Glutamatergic neuron (in vitro differentiated cells): ENCODE measurements at regions not wholly inside any gene's neighbourhood (a gene's known extent, or its start where the extent isn't known, plus 50 kb on each side); places are given as distances from the start of the nearest gene placed in this dataset.
"Not testable (repeated sequence)": the region's sequence is repeated elsewhere in the genome, so short reads cannot be mapped to it uniquely, and the experiment has no call there.

Source experiments
- DNase-seq: peaks from one replicate; pipeline ENCODE4 v3.0.0; 2022
- H3K27ac Mint-ChIP-seq: one replicate; pipeline ENCODE4 v1.8.0; 2020; ENCODE audit warnings: mild to moderate bottlenecking, mixed read lengths, inconsistent platforms; ENCODE audit not compliant: unreplicated experiment
- H3K27me3 Mint-ChIP-seq: one replicate; pipeline ENCODE4 v1.8.0; 2020; ENCODE audit warnings: mild to moderate bottlenecking, moderate library complexity, mixed read lengths, inconsistent platforms; ENCODE audit not compliant: unreplicated experiment
- H3K36me3 Mint-ChIP-seq: one replicate; pipeline ENCODE4 v1.8.0; 2020; ENCODE audit warnings: mild to moderate bottlenecking, mixed read lengths, inconsistent platforms; ENCODE audit not compliant: unreplicated experiment
- H3K4me1 Mint-ChIP-seq: one replicate; pipeline ENCODE4 v1.8.0; 2020; ENCODE audit warnings: mild to moderate bottlenecking, low read depth, mixed read lengths, inconsistent platforms; ENCODE audit not compliant: unreplicated experiment
- H3K4me3 Mint-ChIP-seq: one replicate; pipeline ENCODE4 v1.8.0; 2020; ENCODE audit warnings: mild to moderate bottlenecking, mixed read lengths, inconsistent platforms; ENCODE audit not compliant: unreplicated experiment
- H3K9me3 Mint-ChIP-seq: one replicate; pipeline ENCODE4 v1.8.0; 2020; ENCODE audit warnings: mild to moderate bottlenecking, moderate library complexity, mixed read lengths, inconsistent platforms; ENCODE audit not compliant: unreplicated experiment
- TF ChIP-seq, protein P1 (sequence below): fragments of 200-600 bp; sonication (generic); IDR thresholded peaks from one replicate; pipeline ENCODE4 v1.5.0; 2021; ENCODE audit not compliant: partially characterized antibody, unreplicated experiment

DNA sequence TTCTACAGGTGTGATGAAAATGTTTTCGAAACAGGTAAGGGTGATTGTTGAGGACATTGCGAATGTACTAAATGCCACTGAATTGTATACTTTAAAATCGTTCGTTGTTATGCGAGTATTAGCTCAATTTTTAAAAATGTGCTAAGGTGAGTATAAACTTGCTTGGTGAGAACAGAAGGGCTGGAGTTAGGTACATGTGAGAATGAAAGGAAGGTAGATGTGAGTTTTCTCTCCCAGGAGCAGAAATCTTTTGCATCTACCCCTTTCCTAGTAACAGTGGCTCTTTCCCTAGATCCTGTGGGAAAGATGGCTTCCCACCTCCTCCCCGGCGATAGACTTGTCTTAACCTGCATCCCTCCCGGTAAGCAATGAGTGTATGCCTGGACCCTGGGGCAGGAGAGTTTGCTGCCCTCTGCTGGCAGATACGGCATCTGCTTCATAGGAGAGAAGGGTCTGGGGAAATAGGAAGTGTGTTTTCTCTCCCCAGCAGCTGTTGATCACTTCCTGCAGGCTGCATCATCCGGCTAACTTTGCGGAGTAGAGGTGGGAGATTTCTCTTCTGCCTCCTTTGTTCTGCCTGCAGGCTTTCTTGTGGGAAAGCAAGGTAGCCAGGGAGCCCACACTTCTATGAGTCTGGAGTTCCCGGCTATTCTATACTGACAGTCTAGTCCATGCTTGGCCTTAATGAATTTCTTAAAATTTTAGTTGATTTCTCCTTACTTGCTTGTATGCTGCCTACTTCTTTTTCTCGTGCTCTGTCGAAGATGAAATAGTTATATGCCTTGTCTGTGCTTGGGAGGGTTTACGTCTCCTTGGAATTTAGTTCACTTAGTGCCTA is 373.3 kb upstream of the SEMA6A start:
- no peaks in the 10 kb centered on the region for H3K36me3 Mint-ChIP-seq
- H3K27ac Mint-ChIP-seq, result no peak overlapping the region
- DNase-seq, result peak; percentile 73
- TF ChIP-seq, protein P1, sequence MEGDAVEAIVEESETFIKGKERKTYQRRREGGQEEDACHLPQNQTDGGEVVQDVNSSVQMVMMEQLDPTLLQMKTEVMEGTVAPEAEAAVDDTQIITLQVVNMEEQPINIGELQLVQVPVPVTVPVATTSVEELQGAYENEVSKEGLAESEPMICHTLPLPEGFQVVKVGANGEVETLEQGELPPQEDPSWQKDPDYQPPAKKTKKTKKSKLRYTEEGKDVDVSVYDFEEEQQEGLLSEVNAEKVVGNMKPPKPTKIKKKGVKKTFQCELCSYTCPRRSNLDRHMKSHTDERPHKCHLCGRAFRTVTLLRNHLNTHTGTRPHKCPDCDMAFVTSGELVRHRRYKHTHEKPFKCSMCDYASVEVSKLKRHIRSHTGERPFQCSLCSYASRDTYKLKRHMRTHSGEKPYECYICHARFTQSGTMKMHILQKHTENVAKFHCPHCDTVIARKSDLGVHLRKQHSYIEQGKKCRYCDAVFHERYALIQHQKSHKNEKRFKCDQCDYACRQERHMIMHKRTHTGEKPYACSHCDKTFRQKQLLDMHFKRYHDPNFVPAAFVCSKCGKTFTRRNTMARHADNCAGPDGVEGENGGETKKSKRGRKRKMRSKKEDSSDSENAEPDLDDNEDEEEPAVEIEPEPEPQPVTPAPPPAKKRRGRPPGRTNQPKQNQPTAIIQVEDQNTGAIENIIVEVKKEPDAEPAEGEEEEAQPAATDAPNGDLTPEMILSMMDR, result peak; percentile 67
- H3K27me3 Mint-ChIP-seq, result no peaks in the 10 kb centered on the region
- peaks cover 4% of the 10 kb centered on the region for H3K9me3 Mint-ChIP-seq
- peaks cover 3% of the 10 kb centered on the region for H3K4me1 Mint-ChIP-seq
- no peak overlapping the region for H3K4me3 Mint-ChIP-seq

DNA sequence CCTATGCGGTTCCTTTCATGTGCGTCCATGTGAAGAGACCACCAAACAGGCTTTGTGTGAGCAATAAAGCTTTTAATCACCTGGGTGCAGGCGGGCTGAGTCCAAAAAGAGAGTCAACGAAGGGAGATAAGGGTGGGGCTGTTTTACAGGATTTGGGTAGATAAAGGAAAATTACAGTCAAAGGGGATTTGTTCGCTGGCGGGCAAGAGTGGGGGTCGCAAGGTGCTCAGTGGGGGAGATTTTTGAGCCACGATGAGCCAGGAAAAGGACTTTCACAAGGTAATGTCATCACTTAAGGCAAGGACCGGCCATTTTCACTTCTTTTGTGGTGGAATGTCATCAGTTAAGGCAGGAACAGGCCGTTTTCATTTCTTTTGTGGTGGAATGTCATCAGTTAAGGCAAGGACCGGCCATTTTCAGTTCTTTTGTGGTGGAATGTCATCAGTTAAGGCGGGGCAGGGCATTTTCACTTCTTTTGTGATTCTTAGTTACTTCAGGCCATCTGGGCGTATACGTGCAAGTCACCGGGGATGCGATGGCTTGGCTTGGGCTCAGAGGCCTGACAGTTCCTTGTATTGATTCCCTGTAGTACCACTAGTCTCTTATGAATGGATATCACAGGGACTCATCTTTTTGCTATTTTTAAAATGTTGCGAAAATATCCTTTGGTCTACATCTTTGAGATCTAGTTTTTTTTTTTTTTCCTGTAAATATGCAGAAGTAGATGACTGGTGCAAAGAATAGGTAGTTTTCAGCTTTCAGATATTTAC is 371.2 kb upstream of the SEMA6A start:
- H3K36me3 Mint-ChIP-seq, H3K4me3 Mint-ChIP-seq, DNase-seq, H3K27me3 Mint-ChIP-seq, H3K9me3 Mint-ChIP-seq: not testable (repeated sequence)
- peak overlapping the region; percentile 36 for H3K27ac Mint-ChIP-seq
- peaks cover 15% of the 10 kb centered on the region for H3K4me1 Mint-ChIP-seq

DNA sequence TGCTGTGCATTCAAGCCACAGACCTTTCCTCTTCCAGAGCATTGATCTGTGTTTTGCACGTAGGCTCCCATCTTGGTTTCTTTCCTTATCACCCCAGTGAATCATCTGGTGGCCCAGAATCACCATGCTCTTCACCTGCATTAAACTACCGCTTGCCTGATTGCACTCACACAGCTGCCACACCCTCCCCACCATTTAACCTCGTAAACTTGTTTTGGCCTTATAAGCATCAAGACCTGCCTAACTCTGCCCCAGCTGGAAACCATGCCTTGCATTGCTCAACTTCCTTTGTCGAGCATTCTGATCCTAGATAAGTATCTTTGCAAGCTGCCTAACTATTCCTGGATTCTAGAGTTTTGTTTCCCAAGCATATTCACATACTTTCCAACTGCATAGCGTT is 369.6 kb upstream of the SEMA6A start:
- H3K9me3 Mint-ChIP-seq, result peaks cover 8% of the 10 kb centered on the region
- DNase-seq, result no peak
- H3K27ac Mint-ChIP-seq, result peak overlapping the region; percentile 35
- no peaks in the 10 kb centered on the region for H3K36me3 Mint-ChIP-seq
- H3K4me3 Mint-ChIP-seq, result no peak overlapping the region
- peaks cover 28% of the 10 kb centered on the region for H3K4me1 Mint-ChIP-seq
- peaks cover 3% of the 10 kb centered on the region for H3K27me3 Mint-ChIP-seq
- TF ChIP-seq, protein P1, result no peak

DNA sequence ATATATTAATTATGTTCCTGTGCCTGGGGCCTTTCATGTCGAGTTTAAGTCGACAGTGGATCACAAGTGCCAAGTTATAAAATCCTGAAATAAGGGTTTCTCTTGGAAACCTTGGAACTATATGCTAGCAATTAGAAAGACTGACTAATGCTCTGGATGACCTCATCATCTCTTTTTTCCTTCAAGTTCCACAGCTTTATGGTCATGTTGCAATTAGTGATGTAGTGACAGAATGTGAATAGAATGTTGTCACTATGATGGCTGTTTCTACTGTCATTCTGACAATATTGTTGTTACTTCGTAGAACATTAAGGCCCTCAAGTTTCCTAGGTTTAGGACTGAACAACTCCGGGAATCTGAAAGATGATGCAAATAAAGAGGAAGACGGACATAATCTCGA is 368.0 kb upstream of the SEMA6A start:
- TF ChIP-seq, protein P1, result no peak
- no peak for DNase-seq
- Mint-ChIP-seq H3K36me3 (no peaks in the 10 kb centered on the region), H3K4me3 (no peak overlapping the region), H3K27ac (no peak overlapping the region), H3K4me1 (peaks cover 35% of the 10 kb centered on the region), H3K9me3 (peaks cover 8% of the 10 kb centered on the region), H3K27me3 (peaks cover 3% of the 10 kb centered on the region)

DNA sequence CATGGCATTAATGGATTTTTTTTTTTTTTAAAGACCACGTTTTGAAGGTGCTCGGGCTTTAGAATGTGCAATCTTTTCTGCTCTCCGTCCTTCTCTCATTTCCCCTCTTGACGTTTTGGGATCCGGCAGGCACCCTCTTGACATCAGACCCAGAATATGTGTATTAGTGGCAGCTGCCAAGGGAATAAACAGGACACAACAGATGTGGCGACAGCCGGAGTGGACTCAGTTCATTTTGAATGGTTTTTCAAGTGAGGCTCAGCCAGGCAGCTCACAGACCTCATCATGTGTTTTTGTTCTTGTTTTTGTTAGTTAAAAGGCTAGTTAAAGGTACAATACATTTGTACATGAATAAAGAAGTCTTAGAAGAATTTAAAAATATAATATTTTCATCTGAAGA is 365.0 kb upstream of the SEMA6A start:
- H3K36me3 Mint-ChIP-seq, result no peaks in the 10 kb centered on the region
- H3K4me1 Mint-ChIP-seq, result peaks cover 38% of the 10 kb centered on the region
- TF ChIP-seq, protein P1, result no peak
- peaks cover 3% of the 10 kb centered on the region for H3K27me3 Mint-ChIP-seq
- H3K4me3 Mint-ChIP-seq, result peak overlapping the region; percentile 78
- peak; percentile 57 for DNase-seq
- H3K27ac Mint-ChIP-seq, result peak overlapping the region; percentile 97
- peaks cover 5% of the 10 kb centered on the region for H3K9me3 Mint-ChIP-seq
